GM19452 (cell line): ENCODE measurements at regions not wholly inside any gene's neighbourhood (a gene's known extent, or its start where the extent isn't known, plus 50 kb on each side); places are given as distances from the start of the nearest gene placed in this dataset.
"Not testable (repeated sequence)": the region's sequence is repeated elsewhere in the genome, so short reads cannot be mapped to it uniquely, and the experiment has no call there.

Experiments
- ATAC-seq: cut with Tn5 transposase; IDR thresholded peaks from one replicate; pipeline ENCODE4 v1.9.1; 2021; ENCODE audit not compliant: unreplicated experiment

DNA sequence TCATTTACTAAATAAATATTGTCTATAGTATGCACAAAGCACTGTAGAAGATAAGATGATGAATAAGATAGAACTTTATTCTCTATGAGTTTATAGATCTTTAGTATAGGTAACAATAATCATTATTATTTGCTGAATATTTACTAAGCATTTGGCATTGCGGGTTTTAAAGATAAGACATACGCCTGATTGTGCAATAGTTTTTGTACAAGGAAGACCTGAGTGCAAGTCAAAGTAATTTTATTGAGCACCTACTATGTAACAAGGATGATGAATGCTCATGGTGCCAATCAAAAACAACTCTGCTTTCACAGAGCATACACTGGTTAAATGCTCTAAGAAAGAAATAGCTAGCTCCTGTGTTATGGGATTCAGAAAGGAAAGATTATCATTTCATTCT is 1461.7 kb upstream of the FLRT2 start:
- ATAC-seq: no peak

- ATAC-seq: no peak
Observed at GRCh38 chr14:84071061-84071460, 1458.9 kb upstream of the FLRT2 start.

GRCh38 chr14:84074626-84075025 is 1455.3 kb upstream of the FLRT2 start:
- no peak for ATAC-seq

- no peak for ATAC-seq
Observed at GRCh38 chr14:84080944-84081343, 1449.0 kb upstream of the FLRT2 start.

- ATAC-seq: no peak
Observed at GRCh38 chr14:84084056-84084630, 1445.8 kb upstream of the FLRT2 start.

- ATAC-seq: no peak
Observed at GRCh38 chr14:84085493-84085892, 1444.5 kb upstream of the FLRT2 start.

DNA sequence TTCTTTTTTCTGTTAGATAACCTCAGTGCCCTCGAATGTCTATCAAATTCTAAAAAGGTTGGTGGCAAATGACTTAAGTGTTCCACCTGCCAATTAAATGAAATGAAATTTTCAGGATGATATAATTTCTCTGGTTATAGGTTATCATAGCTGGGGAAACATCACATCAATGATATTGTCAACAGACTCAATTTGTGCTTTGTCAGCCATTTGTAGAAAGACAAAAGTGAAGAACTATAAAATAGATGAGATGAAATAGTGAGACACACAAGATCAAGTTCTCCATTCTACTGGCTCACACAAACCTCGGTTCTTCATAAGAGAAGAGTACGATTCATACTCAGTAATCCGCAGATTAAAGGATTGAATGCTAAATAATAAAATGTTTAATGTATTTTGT is 1443.2 kb upstream of the FLRT2 start:
- no peak for ATAC-seq

DNA sequence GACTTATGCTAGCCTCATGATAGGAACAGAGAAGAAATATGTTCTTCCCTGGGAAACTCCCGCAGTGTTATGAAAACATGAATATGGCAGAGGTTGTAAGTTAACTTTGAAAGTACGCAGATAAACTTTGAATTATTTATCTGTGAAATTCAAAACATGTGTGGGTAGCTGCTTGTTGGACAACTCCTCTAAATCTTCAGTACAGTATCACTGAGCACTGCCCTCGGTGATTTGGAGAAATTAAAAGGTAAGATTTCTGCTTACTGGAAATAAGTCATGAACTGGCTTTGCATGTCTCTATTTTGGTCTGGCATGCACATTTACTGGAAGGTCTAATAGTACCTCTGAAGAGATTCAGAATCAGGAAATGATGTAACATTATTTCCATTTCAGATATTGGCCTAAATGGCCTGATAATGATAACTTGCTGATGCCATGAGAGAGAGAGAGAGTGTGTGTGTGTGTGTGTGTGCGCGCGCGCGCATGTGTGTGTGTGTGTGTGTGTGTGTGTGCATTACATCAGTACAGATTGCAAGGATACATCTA is 1441.9 kb upstream of the FLRT2 start:
- no peak for ATAC-seq

DNA sequence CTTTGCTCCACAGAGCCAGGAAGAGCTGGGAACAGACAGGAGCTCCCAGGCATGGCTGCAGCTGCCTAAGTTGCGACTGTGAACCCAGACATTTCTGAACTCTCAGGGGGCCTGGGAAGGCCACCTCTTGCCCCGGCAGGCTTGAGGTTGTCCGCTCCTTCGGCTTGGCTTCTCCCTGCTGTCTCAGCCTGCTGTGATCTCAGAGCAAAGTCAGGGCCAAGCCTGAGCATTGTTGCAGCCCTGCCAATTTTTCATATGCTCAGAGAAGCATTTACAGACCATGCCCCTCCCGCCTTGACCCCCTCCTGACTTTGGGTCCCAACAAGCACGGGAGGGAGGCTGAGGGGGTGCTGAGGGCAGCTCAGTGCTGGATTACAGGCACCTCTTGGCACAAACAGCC is 1439.1 kb upstream of the FLRT2 start:
- no peak for ATAC-seq

DNA sequence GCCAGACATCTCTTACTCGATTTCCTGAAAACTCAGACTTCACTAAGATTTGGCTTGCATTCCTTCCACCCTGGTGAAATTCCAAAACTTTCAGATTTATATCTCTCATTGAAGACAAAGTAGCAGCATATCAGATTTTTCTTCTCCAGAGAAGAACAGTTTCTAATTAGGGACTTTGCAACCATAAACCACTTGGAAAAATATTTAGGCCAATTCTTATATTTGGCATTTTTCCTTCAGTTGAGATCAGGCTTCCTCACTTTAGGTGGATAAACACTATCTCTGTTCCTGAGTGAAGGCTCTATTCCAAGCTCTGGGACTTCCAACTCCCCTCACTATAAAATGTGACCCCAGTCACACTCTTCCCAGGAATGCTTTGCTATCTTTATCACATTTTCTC is 1434.3 kb upstream of the FLRT2 start:
- no peak for ATAC-seq

GRCh38 chr14:84098261-84098660 is 1431.7 kb upstream of the FLRT2 start:
- ATAC-seq: no peak

- ATAC-seq: not testable (repeated sequence)
Observed at GRCh38 chr14:84099560-84099959, 1430.4 kb upstream of the FLRT2 start.

DNA sequence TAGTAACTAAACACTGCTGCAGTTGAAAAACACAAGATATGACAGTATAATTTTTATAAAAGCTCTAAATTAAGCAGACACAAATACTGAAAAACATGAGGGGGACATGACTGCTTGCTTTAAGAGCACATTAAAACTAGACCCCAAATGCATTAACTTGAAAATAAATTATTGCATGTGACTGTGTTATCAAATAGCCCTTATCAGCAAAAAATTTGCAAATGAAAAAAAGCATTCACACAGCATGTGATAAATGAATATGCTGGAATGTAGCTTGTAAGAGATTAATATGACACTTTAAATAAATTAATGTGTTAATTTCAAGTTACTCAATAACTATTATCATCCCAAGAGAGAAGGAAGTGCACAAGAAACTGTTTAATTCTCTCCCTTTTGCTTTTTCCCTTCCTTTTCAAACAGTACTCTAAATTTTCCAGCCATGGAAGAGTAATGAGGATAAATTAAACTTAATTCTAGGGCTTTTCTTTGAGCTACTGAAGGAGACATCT is 1422.1 kb upstream of the FLRT2 start:
- no peak for ATAC-seq

GRCh38 chr14:84108746-84109457 is 1421.0 kb upstream of the FLRT2 start:
- no peak for ATAC-seq

DNA sequence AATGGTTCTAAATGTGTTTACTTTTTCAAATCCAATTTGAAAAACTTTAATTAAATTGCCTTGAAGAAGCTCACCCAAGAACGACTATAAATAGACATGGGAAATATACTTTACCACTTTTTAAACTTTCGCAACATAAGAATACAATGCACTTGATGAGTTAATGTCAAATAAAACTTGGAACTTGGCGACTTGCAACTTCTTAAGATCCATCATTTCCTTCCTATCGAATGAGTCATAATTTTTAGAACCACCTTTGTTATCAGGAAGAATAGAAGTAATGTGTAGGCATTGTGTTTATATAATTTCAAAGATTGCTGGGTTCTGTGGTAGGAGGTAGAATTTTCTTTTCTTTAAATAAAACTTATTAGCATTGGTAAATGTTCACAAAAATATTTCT is 1417.4 kb upstream of the FLRT2 start:
- ATAC-seq: no peak

GRCh38 chr14:84125676-84126075 is 1404.3 kb upstream of the FLRT2 start:
- no peak for ATAC-seq

DNA sequence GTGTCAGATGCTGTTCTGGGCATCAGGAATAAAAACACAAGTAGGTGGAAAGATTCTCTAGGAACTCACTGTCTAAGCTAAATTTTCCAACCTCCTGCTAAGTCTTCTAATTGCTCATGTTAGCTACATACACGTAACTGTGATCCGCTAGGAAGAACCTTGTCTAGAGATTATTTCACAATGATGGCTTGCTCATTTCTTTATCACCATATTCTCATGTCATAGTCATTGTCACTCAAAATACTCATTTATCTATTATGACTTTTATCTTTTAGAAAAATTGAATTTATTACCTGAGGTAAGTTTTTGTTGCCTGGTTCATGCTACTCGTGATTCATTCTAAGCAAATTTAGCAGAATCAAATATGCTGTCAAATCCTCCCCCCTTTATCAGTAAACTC is 1402.4 kb upstream of the FLRT2 start:
- ATAC-seq: no peak

DNA sequence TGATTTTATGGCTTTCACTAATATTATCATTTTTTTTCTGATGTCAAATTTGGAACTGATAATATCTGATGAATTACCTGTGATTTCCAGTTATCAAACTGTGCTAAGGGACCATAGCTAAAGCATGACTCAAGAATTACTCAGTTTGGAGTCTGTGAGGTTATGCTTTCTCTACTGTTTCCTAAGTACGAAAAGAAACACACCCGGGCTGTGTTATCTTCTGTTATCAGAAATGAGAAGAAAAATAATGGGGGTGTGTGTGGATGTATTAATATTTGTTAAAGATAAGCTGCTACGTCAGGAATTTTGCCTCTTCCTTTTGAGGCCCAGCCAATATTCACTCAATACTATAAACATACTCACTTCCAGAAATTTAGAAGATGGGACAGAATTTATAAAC is 1401.9 kb upstream of the FLRT2 start:
- ATAC-seq: no peak

DNA sequence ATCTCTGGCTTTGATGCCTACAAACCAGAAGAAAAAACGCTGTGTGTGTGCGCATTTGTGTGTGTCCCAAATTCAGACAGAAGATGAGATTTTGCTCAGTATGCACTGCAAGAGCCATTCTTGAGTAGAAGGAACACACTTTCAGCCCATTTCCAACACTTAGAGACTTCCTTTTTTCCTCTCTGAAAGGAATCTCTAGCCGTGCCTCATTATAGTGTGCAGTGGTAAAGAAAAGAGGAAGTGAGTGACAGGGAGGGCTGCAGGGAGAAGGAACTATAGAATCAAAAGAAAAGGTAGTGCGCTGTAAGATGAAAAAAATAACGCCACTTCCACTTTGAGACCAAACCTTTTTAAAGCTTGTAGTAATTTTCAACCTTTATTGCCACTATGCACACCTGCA is 1400.9 kb upstream of the FLRT2 start:
- no peak for ATAC-seq

DNA sequence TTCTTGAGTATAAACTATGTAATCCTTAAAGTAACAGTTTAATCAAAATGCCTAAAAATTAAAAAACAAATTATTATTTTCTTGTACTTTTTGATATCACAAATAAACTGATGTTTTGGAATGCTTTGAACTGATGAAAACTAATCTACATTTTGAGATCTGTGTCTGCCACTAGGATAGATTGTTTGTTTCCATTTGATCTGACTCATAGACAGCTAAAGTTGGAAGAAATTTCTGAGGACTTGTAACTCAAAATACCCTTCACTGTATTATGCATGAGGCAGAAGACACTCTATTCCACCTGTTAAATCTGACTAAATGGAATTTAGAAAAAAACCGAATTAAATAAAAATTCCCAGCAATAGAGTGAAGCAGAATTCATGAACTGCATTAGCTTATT is 1400.0 kb upstream of the FLRT2 start:
- ATAC-seq: no peak

- no peak for ATAC-seq
Observed at GRCh38 chr14:84131924-84132323, 1398.0 kb upstream of the FLRT2 start.

DNA sequence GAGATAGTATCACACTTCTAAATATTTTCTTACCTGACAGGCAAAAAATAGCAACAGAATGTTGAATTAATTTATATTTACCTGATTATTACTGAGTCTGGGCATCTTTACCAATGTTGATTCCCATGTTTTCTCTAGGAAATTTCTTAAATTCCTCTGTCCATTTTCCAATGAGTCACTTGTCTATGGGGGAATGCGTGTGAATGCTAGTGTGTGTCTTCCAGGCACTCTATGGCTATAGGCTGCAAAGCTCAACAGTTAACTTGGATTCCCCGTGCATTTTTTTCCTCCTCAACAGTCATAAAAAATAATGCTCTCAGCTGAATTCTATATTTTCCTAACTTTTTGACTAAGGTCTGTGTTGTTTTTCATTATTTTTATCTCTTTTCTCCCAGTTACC is 1385.8 kb upstream of the FLRT2 start:
- ATAC-seq: no peak

DNA sequence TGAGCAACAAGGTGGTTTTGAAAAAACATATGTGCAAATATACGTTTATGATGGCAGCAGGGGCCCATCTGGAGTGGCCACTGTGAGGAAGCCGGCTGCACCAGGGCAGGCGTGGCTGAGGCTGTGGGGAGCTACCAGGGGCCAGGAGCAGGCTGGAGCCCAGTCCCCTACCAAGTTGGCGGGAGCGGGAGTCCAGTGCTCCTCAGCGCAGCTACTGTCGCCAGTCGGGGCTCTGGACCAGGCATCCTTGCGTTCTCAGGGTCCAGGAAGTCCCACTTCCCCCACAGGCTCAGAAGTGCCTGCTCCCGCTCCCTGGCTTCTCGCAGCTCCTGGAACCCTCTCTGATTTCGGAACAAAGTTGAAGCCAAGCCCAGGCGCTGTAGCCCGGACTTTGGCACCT is 1377.5 kb upstream of the FLRT2 start:
- ATAC-seq: no peak
